Keratinocyte (primary cell): ENCODE measurements at regions not wholly inside any gene's neighbourhood (a gene's known extent, or its start where the extent isn't known, plus 50 kb on each side); places are given as distances from the start of the nearest gene placed in this dataset.

Source experiments
- DNase-seq: peaks from one replicate; pipeline ENCODE4 v3.0.0-alpha.2; 2011; ENCODE audit warnings: low read depth, missing footprints, low spot score
- FAIRE-seq: peaks from 2 replicates; lab custom pipeline; 2011; peaks lifted over from hg19 to GRCh38; lab: Jason Lieb, UNC
- H2AFZ ChIP-seq: 2 replicates; pipeline ENCODE4 v1.6.0; 2012; ENCODE audit warnings: low read length, control low read depth, inconsistent platforms; ENCODE audit not compliant: control insufficient read depth
- H3K27ac ChIP-seq: 2 replicates; pipeline ENCODE4 v1.5.1; 2011; ENCODE audit warnings: low read length; ENCODE audit not compliant: control insufficient read depth, insufficient read depth
- H3K27me3 ChIP-seq: 3 replicates; pipeline ENCODE4 v1.6.0; 2011; ENCODE audit warnings: low read length; ENCODE audit not compliant: control insufficient read depth, insufficient read depth; ENCODE audit errors: extremely low read depth
- H3K36me3 ChIP-seq, 2 experiments: 2 replicates in 1 of 2; 3 replicates in 1 of 2; pipeline ENCODE4 v1.5.1; 2011; ENCODE audit warnings: low read length in 2 of 2, mild to moderate bottlenecking in 1 of 2; ENCODE audit not compliant: control insufficient read depth in 2 of 2, insufficient read depth in 2 of 2; ENCODE audit errors: extremely low read depth in 1 of 2
- H3K4me1 ChIP-seq: 3 replicates; pipeline ENCODE4 v1.5.1; 2011; ENCODE audit warnings: low read length; ENCODE audit not compliant: control insufficient read depth, insufficient read depth; ENCODE audit errors: extremely low read depth
- H3K4me2 ChIP-seq: 3 replicates; pipeline ENCODE4 v1.6.0; 2011; ENCODE audit warnings: low read depth, low read length; ENCODE audit not compliant: control insufficient read depth, insufficient read depth; ENCODE audit errors: extremely low read depth
- H3K4me3 ChIP-seq, 3 experiments: fragments of 200-600 bp in 1 of 3; sonication (generic) in 1 of 3; 2 replicates in 2 of 3; 3 replicates in 1 of 3; pipeline ENCODE4 v1.5.1; 2011 to 2016; ENCODE audit warnings: low read length in 3 of 3, mild to moderate bottlenecking in 3 of 3, control low read depth in 2 of 3, inconsistent platforms in 1 of 3, low read depth in 1 of 3, mixed read lengths in 1 of 3, mixed run types in 1 of 3, moderate library complexity in 1 of 3; ENCODE audit not compliant: control insufficient read depth in 2 of 3, insufficient read depth in 2 of 3; ENCODE audit errors: extremely low read depth in 1 of 3
- H3K79me2 ChIP-seq: 2 replicates; pipeline ENCODE4 v1.6.0; 2012; ENCODE audit warnings: low read length; ENCODE audit not compliant: control insufficient read depth, insufficient read depth
- H3K9ac ChIP-seq: 3 replicates; pipeline ENCODE4 v1.6.0; 2011; ENCODE audit warnings: low read length; ENCODE audit not compliant: control insufficient read depth, insufficient read depth; ENCODE audit errors: extremely low read depth
- H3K9me1 ChIP-seq: 3 replicates; pipeline ENCODE4 v1.6.0; 2011; ENCODE audit warnings: low read length; ENCODE audit not compliant: control insufficient read depth, insufficient read depth; ENCODE audit errors: extremely low read depth
- H3K9me3 ChIP-seq: 2 replicates; pipeline ENCODE4 v1.5.1; 2012; ENCODE audit warnings: low read depth, low read length; ENCODE audit not compliant: control insufficient read depth
- H4K20me1 ChIP-seq: 3 replicates; pipeline ENCODE4 v1.6.0; 2011; ENCODE audit warnings: low read length; ENCODE audit not compliant: control insufficient read depth, insufficient read depth; ENCODE audit errors: extremely low read depth
- CTCF ChIP-seq, 3 experiments: IDR thresholded peaks in 1 of 3; conservative IDR thresholded peaks in 1 of 3; optimal IDR thresholded peaks in 1 of 3; 2 replicates in 2 of 3; 3 replicates in 1 of 3; pipeline versions ENCODE3 to v1.5.1; 2011; ENCODE audit warnings: low read length in 3 of 3, mild to moderate bottlenecking in 3 of 3, moderate library complexity in 2 of 3, control low read depth in 1 of 3, inconsistent platforms in 1 of 3; ENCODE audit not compliant: insufficient read depth in 2 of 3; ENCODE audit errors: extremely low read depth in 1 of 3
- EZH2 ChIP-seq: IDR thresholded peaks from one replicate; pipeline ENCODE4 v1.6.1; 2012; ENCODE audit warnings: inconsistent platforms, mild to moderate bottlenecking, low read length, moderate library complexity
- dilution Hi-C: fragments of 300-500 bp; cut with MboI; formaldehyde crosslinking; loops from one replicate; pipeline ENCODE4 v1.7.0; 2020; ENCODE audit warnings: low sequenced_read_pairs; ENCODE audit not compliant: extremely low pct_ligation_motif_present

GRCh38 chr14:39875028-39875427 is 442.8 kb upstream of the FBXO33 start:
- no peaks in the 10 kb centered on the region for H3K79me2 ChIP-seq
- H3K27ac ChIP-seq, result no peak overlapping the region
- H3K36me3 ChIP-seq, result no peaks in the 10 kb centered on the region
- no peak overlapping the region for H3K9ac ChIP-seq
- no peaks in the 10 kb centered on the region for H3K9me3 ChIP-seq
- no peak overlapping the region for H3K4me3 ChIP-seq
- no peak for TF ChIP-seq CTCF (optimal IDR thresholded peaks at IDR 0.05 in 1 of 3, IDR thresholded peaks at IDR 0.05 in 1 of 3, conservative IDR thresholded peaks at IDR 0.05 in 1 of 3; ENCODE audit: extremely low read depth in 1 of 3, insufficient read depth in 2 of 3, low read length in 3 of 3)
- no peaks in the 10 kb centered on the region for H3K9me1 ChIP-seq
- no peaks in the 10 kb centered on the region for H3K27me3 ChIP-seq
- H3K4me2 ChIP-seq, result no peak overlapping the region
- no peak overlapping the region for H2AFZ ChIP-seq
- FAIRE-seq (no peak), DNase-seq (no peak)
- no peaks in the 10 kb centered on the region for H4K20me1 ChIP-seq
- H3K4me1 ChIP-seq, result no peaks in the 10 kb centered on the region
- dilution Hi-C loops, result no loop called here

- Histone ChIP-seq H3K4me2 (no peak overlapping the region), H3K79me2 (no peaks in the 10 kb centered on the region), H3K27ac (no peak overlapping the region), H3K4me1 (no peaks in the 10 kb centered on the region), H3K36me3 (no peaks in the 10 kb centered on the region), H3K9me1 (no peaks in the 10 kb centered on the region), H3K9ac (no peak overlapping the region), H2AFZ (no peak overlapping the region), H3K9me3 (no peaks in the 10 kb centered on the region), H4K20me1 (no peaks in the 10 kb centered on the region), H3K4me3 (no peak overlapping the region), H3K27me3 (no peaks in the 10 kb centered on the region)
- dilution Hi-C loops, result no loop called here
- TF ChIP-seq EZH2 (no peak), CTCF (optimal IDR thresholded peaks at IDR 0.05 in 1 of 3, IDR thresholded peaks at IDR 0.05 in 1 of 3, conservative IDR thresholded peaks at IDR 0.05 in 1 of 3; ENCODE audit: extremely low read depth in 1 of 3, insufficient read depth in 2 of 3, low read length in 3 of 3) (no peak)
- DNase-seq (no peak), FAIRE-seq (no peak)
These were observed 441.6 kb upstream of the FBXO33 start for GRCh38 chr14:39873791-39874190.
